HG03066 (cell line): ENCODE measurements at regions not wholly inside any gene's neighbourhood (a gene's known extent, or its start where the extent isn't known, plus 50 kb on each side); places are given as distances from the start of the nearest gene placed in this dataset.

Source experiments
- ATAC-seq: cut with Tn5 transposase; IDR thresholded peaks from one replicate; pipeline ENCODE4 v1.9.1; 2021; ENCODE audit warnings: low read depth; ENCODE audit not compliant: unreplicated experiment

DNA sequence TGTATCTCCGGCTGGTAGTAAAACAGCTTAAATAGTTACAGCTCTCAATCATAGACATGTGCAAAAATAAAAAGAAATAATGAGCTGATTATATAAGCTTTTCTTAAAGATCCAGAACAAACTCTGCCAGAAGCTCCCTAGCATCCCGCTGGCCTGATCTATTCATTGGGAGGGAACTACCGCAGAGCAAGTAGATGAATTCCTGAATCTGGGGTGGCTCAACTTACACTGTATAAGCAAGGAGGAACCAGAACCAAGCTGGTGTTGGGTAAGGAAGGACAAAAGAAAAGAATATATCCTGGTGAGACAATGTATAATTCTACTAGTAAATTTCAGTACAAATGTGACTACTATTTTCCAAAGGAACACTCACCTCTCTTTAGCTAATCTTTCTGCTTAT, 1122.2 kb downstream of the OLFM4 start:
- ATAC-seq, result no peak

GRCh38 chr13:54162069-54162468, 1133.5 kb downstream of the OLFM4 start:
- no peak for ATAC-seq

DNA sequence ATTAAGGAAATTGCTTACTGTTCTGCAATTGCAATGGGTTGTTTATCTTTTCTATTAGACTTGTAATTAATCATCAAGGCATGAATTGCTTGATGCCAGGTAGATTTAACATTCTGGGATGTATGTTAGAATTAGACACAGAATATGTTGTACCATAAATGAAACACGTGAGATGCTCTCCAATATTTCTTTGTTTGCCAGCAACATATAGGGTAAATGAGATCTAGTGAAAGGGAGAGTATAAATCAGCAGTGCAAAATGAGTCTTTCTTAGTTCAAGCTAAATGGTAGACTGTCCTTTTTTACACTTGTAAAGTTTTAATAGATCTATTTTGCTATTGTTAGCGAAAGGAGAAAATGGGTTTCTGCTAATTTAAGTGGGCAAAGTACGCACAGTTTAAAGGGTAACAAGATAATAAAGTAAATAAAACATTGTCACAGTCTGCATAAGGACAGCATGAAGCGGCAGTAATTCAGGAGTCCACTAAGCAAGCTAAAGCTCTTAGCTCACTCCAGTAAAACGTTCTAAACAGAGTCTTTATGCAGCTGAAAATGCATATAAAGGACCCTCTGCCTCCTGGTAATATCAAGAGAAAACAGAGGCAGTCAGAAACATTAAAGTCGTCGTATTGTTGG, 1137.1 kb downstream of the OLFM4 start:
- ATAC-seq, result no peak

GRCh38 chr13:54173996-54174395, 1145.4 kb downstream of the OLFM4 start:
- ATAC-seq, result no peak

DNA sequence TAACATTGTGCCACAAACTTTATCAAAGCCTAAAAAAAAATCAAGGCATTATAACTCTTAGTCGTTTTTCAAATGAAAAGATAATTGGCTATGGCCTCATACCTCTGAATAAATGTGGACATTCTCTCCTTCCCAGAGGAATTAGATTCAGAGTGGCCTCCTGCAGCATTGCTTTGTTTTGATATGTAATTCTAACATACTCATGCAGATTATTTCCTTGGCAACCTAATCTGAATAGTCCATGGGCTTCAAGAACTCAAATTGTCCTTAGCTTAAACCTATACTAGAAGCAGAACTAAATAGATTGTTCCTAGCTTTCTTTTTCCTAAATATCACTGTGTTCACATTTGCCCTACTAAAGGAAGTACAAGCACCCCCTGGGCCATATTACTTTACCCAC, 1146.9 kb downstream of the OLFM4 start:
- ATAC-seq, result no peak

GRCh38 chr13:54177466-54177865, 1148.9 kb downstream of the OLFM4 start:
- no peak for ATAC-seq

DNA sequence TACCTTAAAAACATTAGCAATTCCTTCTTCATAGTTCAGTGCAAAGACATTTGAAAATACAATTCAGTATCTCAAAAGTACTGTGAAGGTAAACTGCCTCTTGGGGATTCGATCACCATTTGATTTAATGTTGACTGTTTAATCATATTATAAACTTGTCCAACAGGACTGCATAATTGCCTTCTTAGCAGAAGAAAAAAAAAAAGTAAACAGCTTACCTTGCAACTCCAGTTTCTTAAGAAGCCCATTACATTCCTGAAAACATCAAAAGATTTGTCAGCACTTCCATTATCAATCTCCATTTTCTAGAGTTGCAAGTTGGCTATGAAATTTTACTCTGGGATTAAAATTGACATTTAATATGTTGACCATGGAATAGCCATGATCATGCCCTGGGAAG, 1154.6 kb downstream of the OLFM4 start:
- ATAC-seq, result no peak

- no peak for ATAC-seq
These were observed 1155.1 kb downstream of the OLFM4 start for GRCh38 chr13:54183728-54184127.

- ATAC-seq, result no peak
These were observed 1156.0 kb downstream of the OLFM4 start for GRCh38 chr13:54184576-54184975.

- no peak for ATAC-seq
These were observed 1156.5 kb downstream of the OLFM4 start for GRCh38 chr13:54185101-54185500.

- ATAC-seq, result no peak
These were observed 1157.2 kb downstream of the OLFM4 start for GRCh38 chr13:54185785-54186184.

DNA sequence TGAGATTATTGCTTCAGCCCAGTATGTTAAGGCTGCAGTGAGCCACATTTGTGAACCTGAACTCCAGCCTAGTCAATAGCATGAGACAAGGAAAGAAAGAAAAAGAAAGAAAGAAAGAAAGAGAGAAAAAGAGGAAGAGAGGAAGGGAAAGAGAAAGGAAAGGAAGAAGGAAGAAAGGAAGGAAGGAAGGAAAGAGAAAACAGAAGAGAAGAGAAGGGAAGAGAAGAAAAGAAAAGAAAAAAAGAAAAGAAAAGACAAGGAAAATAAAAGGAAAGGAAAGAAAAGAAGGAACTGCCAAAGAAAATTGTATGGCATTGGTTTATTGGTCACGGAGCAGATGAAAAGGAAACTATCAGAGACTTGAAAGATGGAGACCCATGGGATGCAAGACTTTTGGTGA, 1158.8 kb downstream of the OLFM4 start:
- ATAC-seq, result no peak

GRCh38 chr13:54194233-54195024, 1165.8 kb downstream of the OLFM4 start:
- no peak for ATAC-seq

DNA sequence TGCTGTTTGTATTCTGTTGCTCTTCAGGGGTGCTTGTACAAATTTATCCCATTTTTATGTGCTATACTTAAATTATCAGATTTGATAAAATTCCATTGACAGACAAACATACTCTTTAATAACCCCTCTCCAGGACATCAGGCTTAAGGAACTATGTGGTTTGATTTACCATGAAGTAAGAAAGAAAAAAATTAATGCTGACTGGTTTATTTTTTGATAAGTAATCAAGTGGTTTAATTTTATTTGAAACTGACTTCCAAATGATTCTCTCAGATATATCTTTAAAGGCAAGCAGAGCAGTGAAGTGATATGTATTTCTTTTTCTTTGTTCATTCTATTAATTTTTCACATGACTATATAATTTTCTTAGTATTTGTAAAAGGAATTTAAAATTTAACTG, 1168.1 kb downstream of the OLFM4 start:
- ATAC-seq, result no peak

GRCh38 chr13:54198911-54199310, 1170.3 kb downstream of the OLFM4 start:
- no peak for ATAC-seq

- ATAC-seq, result no peak
These were observed 1178.0 kb downstream of the OLFM4 start for GRCh38 chr13:54206626-54207025.

DNA sequence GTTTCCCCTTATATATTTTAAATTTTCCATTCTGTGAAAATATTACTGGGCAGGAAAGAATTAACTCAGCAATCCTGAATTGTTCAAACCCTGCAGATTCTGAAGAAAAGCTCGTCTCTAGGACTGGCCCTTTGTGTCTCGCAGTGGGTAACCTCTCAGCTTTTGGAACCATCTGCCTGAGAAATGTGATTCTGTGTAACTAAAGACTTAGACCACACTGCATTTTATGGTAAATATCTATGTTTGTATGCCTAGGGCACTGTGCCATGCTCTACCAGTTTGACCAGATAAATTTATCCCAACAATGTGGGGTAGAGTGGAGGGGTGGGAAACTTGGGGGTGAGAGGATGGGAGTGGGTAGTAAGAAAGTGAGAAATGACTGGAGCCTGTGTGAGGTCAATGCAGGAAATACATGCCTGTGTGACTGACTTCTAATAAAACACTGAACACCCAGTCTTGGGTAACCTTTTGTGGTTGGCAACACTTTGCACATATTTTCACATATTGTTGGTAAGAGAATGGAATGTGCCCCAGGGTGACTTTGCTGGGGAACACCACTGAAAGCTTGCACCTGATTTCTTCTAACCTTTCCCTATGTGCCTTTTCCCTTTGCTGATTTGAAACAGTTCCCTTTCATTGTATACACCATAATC, 1181.9 kb downstream of the OLFM4 start:
- ATAC-seq, result no peak

- ATAC-seq, result no peak
These were observed 1187.6 kb downstream of the OLFM4 start for GRCh38 chr13:54216221-54216620.

DNA sequence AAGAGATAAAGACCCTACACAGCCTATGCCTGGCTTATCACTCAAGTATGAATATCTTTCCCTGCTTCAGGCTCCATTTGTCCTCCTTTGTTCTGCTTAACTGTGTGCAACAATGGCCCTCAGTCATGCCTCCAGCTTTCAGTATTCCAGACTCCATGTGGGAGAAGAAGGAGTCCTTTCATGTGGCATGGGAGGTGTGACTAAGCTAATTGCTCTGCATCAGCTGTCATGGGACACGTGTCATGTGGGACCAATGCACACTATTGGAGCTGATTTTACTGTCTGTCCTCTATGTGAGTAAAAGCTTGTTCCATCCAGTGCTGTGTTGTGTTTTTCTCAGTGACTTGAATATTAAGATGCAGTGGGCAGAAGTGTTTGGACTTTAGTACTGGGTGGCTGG, 1198.3 kb downstream of the OLFM4 start:
- ATAC-seq, result no peak

DNA sequence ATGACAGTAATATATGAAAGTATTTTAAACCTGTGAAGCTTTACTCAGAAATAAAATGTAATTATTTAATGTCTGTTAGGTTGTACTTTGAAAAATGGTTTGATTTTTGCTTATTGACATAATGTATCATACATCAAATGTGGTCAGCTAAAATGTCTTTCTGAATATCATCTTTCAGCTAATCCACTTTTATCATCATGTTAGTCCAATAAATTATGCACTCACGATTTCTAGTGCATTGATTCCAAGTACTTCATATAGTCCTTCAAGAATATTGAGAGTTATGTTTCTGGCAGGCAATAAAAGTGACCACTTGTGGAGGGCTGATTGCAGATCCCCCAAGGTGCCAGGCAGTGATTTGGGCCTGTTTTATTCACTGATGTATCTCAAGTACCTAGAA, 1204.1 kb downstream of the OLFM4 start:
- no peak for ATAC-seq

DNA sequence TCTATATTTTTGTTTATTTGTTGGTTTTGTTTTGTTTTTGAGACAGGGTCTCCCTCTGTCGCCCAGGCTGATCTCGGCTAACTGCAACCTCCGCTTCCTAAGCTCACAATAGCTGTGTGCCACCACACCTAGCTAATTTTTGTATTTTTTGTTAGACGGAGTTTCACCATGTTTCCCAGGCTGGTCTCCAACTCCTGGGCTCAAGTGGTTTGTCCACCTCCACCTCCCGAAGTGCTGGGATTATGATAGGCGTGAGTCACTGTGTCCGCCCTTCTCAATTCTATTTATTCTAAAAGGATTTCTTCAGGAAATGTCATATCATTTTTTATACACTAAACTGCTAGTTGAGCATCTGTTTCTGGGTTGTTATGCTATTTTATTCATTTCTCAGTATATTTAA, 1206.0 kb downstream of the OLFM4 start:
- no peak for ATAC-seq

GRCh38 chr13:54241719-54242118, 1213.1 kb downstream of the OLFM4 start:
- ATAC-seq, result no peak
